HEK293 (cell line): ENCODE measurements at regions not wholly inside any gene's neighbourhood (a gene's known extent, or its start where the extent isn't known, plus 50 kb on each side); places are given as distances from the start of the nearest gene placed in this dataset.

Source experiments
- CTCF ChIA-PET: fragments of 350-600 bp; formaldehyde crosslinking; extraction: SDS; loops from one replicate; lab custom pipeline; 2021; ENCODE audit warnings: antibody characterized with exemption; lab: Yijun Ruan, JAX
- POLR2A ChIA-PET: fragments of 300-600 bp; formaldehyde crosslinking; extraction: SDS; loops from one replicate; lab custom pipeline; 2020; ENCODE audit warnings: antibody characterized with exemption, inconsistent platforms; lab: Yijun Ruan, JAX
- H3K27ac ChIP-seq: fragments of 200-500 bp; sonication (Bioruptor generic); 2 replicates; pipeline ENCODE4 v1.5.1; 2014; ENCODE audit warnings: low read depth, low read length, control low read depth, inconsistent platforms; ENCODE audit errors: extremely low read depth
- H3K36me3 ChIP-seq, 2 experiments: fragments of 200-500 bp in 1 of 2; sonication (Bioruptor generic) in 1 of 2; 1 replicate in 1 of 2; 2 replicates in 1 of 2; pipeline ENCODE4 v1.5.1; 2014 to 2017; ENCODE audit warnings: inconsistent platforms in 2 of 2, low read length in 2 of 2; ENCODE audit not compliant: control insufficient read depth in 2 of 2, insufficient read depth in 1 of 2
- H3K4me1 ChIP-seq: fragments of 200-500 bp; sonication (Bioruptor generic); 2 replicates; pipeline ENCODE4 v1.5.1; 2014; ENCODE audit warnings: mild to moderate bottlenecking, low read length, inconsistent platforms; ENCODE audit not compliant: control insufficient read depth, insufficient read depth
- H3K4me3 ChIP-seq: 2 replicates; pipeline ENCODE4 v1.5.1; 2011; ENCODE audit warnings: low read depth, mild to moderate bottlenecking, control low read depth, low read length, moderate library complexity
- H3K9me3 ChIP-seq: fragments of 200-500 bp; sonication (Bioruptor generic); 2 replicates; pipeline ENCODE4 v1.5.1; 2014; ENCODE audit warnings: low read depth, low read length, inconsistent platforms; ENCODE audit not compliant: control insufficient read depth, insufficient read depth
- GLI2 ChIP-seq: fragments of 450-650 bp; formaldehyde crosslinking; IDR thresholded peaks from 2 replicates; pipeline ENCODE4; 2017; ENCODE audit warnings: missing biosample characterization, missing genetic modification characterization, low read depth, borderline replicate concordance
- GLI4 ChIP-seq: fragments of 450-650 bp; formaldehyde crosslinking; IDR thresholded peaks from 2 replicates; pipeline ENCODE4 v1.5.1; 2016; ENCODE audit warnings: missing biosample characterization, missing genetic modification characterization
- KLF1 ChIP-seq: fragments of 450-650 bp; formaldehyde crosslinking; IDR thresholded peaks from 2 replicates; pipeline ENCODE4 v1.5.1; 2016; ENCODE audit warnings: missing biosample characterization, missing genetic modification characterization
- KLF7 ChIP-seq: fragments of 450-650 bp; formaldehyde crosslinking; IDR thresholded peaks from 2 replicates; pipeline ENCODE4 v1.5.1; 2016; ENCODE audit warnings: missing biosample characterization, missing genetic modification characterization, borderline replicate concordance
- SP2 ChIP-seq: fragments of 450-650 bp; formaldehyde crosslinking; IDR thresholded peaks from 2 replicates; pipeline ENCODE4 v1.5.1; 2016; ENCODE audit warnings: missing biosample characterization, missing genetic modification characterization
- SP7 ChIP-seq: fragments of 450-650 bp; formaldehyde crosslinking; IDR thresholded peaks from 2 replicates; pipeline ENCODE4 v1.5.1; 2016; ENCODE audit warnings: missing biosample characterization, missing genetic modification characterization
- WT1 ChIP-seq: fragments of 450-650 bp; formaldehyde crosslinking; IDR thresholded peaks from 2 replicates; pipeline ENCODE4 v1.5.1; 2016; ENCODE audit warnings: missing biosample characterization, missing genetic modification characterization
- YY1 ChIP-seq: fragments of 450-650 bp; formaldehyde crosslinking; IDR thresholded peaks from 2 replicates; pipeline ENCODE4 v1.5.1; 2018; ENCODE audit warnings: missing biosample characterization, missing genetic modification characterization
- ZBTB21 ChIP-seq: fragments of 450-650 bp; formaldehyde crosslinking; IDR thresholded peaks from 2 replicates; pipeline ENCODE4 v1.5.1; 2017; ENCODE audit warnings: missing biosample characterization, missing genetic modification characterization
- ZNF140 ChIP-seq: fragments of 450-650 bp; formaldehyde crosslinking; IDR thresholded peaks from 2 replicates; pipeline ENCODE4 v1.5.1; 2016; ENCODE audit warnings: missing biosample characterization, missing genetic modification characterization
- ZNF155 ChIP-seq: fragments of 450-650 bp; formaldehyde crosslinking; IDR thresholded peaks from 2 replicates; pipeline ENCODE4 v1.5.1; 2016; ENCODE audit warnings: missing biosample characterization, missing genetic modification characterization
- ZNF174 ChIP-seq: fragments of 450-650 bp; formaldehyde crosslinking; IDR thresholded peaks from 2 replicates; pipeline ENCODE4 v1.5.0; 2017; ENCODE audit warnings: missing biosample characterization, mild to moderate bottlenecking, missing genetic modification characterization
- ZNF19 ChIP-seq: fragments of 450-650 bp; formaldehyde crosslinking; IDR thresholded peaks from 2 replicates; pipeline ENCODE4; 2016; ENCODE audit warnings: missing biosample characterization, missing genetic modification characterization, low read depth
- ZNF202 ChIP-seq: fragments of 450-650 bp; formaldehyde crosslinking; IDR thresholded peaks from 2 replicates; pipeline ENCODE4 v1.5.1; 2016; ENCODE audit warnings: missing biosample characterization, missing genetic modification characterization, borderline replicate concordance
- ZNF510 ChIP-seq: fragments of 450-650 bp; formaldehyde crosslinking; IDR thresholded peaks from 2 replicates; pipeline ENCODE4 v1.5.1; 2018; ENCODE audit warnings: mild to moderate bottlenecking, missing genetic modification characterization, missing biosample characterization; ENCODE audit not compliant: insufficient replicate concordance
- ZNF585B ChIP-seq: fragments of 450-650 bp; formaldehyde crosslinking; IDR thresholded peaks from 2 replicates; pipeline ENCODE4 v1.5.1; 2016; ENCODE audit warnings: missing biosample characterization, missing genetic modification characterization
- ZNF610 ChIP-seq: fragments of 450-650 bp; formaldehyde crosslinking; IDR thresholded peaks from 2 replicates; pipeline ENCODE4 v1.5.1; 2016; ENCODE audit warnings: missing biosample characterization, missing genetic modification characterization, borderline replicate concordance
- ZNF629 ChIP-seq: fragments of 450-650 bp; formaldehyde crosslinking; IDR thresholded peaks from 2 replicates; pipeline ENCODE4 v1.5.1; 2017; ENCODE audit warnings: missing biosample characterization, missing genetic modification characterization
- ZNF701 ChIP-seq: fragments of 450-650 bp; formaldehyde crosslinking; IDR thresholded peaks from 2 replicates; pipeline ENCODE4 v1.5.1; 2016; ENCODE audit warnings: missing biosample characterization, missing genetic modification characterization
- ZNF777 ChIP-seq: fragments of 450-650 bp; formaldehyde crosslinking; IDR thresholded peaks from 2 replicates; pipeline ENCODE4 v1.5.1; 2017; ENCODE audit warnings: missing biosample characterization, missing genetic modification characterization, borderline replicate concordance
- ZNF843 ChIP-seq: fragments of 450-650 bp; formaldehyde crosslinking; IDR thresholded peaks from 2 replicates; pipeline ENCODE4 v1.5.1; 2016; ENCODE audit warnings: missing biosample characterization, missing genetic modification characterization
- ZSCAN30 ChIP-seq: fragments of 450-650 bp; IDR thresholded peaks from 2 replicates; pipeline ENCODE4 v1.5.1; 2018; ENCODE audit warnings: missing biosample characterization, mild to moderate bottlenecking, missing genetic modification characterization, moderate library complexity
- TF ChIP-seq, protein P1 (sequence below): fragments of 450-650 bp; formaldehyde crosslinking; IDR thresholded peaks from 2 replicates; pipeline ENCODE4 v1.5.1; 2016; ENCODE audit warnings: missing biosample characterization, missing genetic modification characterization
- TF ChIP-seq, protein P2 (sequence below): fragments of 450-650 bp; formaldehyde crosslinking; IDR thresholded peaks from 2 replicates; pipeline ENCODE4 v1.5.1; 2017; ENCODE audit warnings: missing biosample characterization, mild to moderate bottlenecking, missing genetic modification characterization, moderate library complexity
- TF ChIP-seq, protein P3 (sequence below): fragments of 450-650 bp; formaldehyde crosslinking; IDR thresholded peaks from 2 replicates; pipeline ENCODE4 v1.5.1; 2016; ENCODE audit warnings: missing biosample characterization, missing genetic modification characterization, borderline replicate concordance
- TF ChIP-seq, protein P4 (sequence below): fragments of 450-650 bp; formaldehyde crosslinking; IDR thresholded peaks from 2 replicates; pipeline ENCODE4 v1.5.1; 2016; ENCODE audit warnings: missing biosample characterization, missing genetic modification characterization
- TF ChIP-seq, protein P5 (sequence below): fragments of 450-650 bp; formaldehyde crosslinking; conservative IDR thresholded peaks from 2 replicates; pipeline ENCODE4 v1.5.1; 2016; ENCODE audit warnings: low read depth, missing biosample characterization, missing genetic modification characterization

DNA sequence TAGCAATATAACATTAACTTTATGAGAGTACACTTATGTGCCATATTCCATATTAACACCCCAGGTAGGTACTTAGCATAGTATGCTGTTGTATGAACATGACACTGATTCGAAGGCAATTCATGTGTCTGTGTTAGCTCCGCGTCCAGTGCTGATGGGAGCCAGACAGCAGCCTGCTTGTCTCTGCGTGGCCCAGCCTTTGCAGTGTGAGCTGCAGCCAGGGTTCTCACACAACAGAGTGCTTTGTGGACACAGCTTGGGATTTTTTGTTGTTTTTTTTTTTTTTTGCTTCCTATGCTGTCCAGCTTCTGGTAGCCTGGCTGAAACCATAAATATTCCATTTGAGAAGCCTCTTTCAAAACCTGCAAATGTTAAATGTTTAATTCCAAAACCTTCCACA, 350.9 kb downstream of the SMOC2 start:
- H3K9me3 ChIP-seq: no peaks in the 10 kb centered on the region
- no peaks in the 10 kb centered on the region for H3K36me3 ChIP-seq
- TF ChIP-seq ZNF202 (tag by site-specific recombination) (no peak), GLI2 (tag by site-specific recombination) (no peak), SP2 (tag by site-specific recombination) (no peak), ZNF510 (tag by site-specific recombination) (no peak), ZNF155 (tag by site-specific recombination) (no peak), KLF7 (no peak), ZNF629 (no peak), ZNF843 (tag by site-specific recombination) (no peak), ZNF585B (tag by site-specific recombination) (no peak), ZSCAN30 (tag by site-specific recombination) (no peak), ZNF174 (tag by site-specific recombination) (no peak), GLI4 (tag by site-specific recombination) (no peak), ZNF701 (tag by site-specific recombination) (no peak), KLF1 (tag by site-specific recombination) (no peak), SP7 (tag by site-specific recombination) (no peak), ZNF140 (tag by site-specific recombination) (no peak), ZNF19 (tag by site-specific recombination) (no peak)
- TF ChIP-seq, protein P1, sequence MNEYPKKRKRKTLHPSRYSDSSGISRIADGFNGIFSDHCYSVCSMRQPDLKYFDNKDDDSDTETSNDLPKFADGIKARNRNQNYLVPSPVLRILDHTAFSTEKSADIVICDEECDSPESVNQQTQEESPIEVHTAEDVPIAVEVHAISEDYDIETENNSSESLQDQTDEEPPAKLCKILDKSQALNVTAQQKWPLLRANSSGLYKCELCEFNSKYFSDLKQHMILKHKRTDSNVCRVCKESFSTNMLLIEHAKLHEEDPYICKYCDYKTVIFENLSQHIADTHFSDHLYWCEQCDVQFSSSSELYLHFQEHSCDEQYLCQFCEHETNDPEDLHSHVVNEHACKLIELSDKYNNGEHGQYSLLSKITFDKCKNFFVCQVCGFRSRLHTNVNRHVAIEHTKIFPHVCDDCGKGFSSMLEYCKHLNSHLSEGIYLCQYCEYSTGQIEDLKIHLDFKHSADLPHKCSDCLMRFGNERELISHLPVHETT: no peak
- TF ChIP-seq, protein P2, sequence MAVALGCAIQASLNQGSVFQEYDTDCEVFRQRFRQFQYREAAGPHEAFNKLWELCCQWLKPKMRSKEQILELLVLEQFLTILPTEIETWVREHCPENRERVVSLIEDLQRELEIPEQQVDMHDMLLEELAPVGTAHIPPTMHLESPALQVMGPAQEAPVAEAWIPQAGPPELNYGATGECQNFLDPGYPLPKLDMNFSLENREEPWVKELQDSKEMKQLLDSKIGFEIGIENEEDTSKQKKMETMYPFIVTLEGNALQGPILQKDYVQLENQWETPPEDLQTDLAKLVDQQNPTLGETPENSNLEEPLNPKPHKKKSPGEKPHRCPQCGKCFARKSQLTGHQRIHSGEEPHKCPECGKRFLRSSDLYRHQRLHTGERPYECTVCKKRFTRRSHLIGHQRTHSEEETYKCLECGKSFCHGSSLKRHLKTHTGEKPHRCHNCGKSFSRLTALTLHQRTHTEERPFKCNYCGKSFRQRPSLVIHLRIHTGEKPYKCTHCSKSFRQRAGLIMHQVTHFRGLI (tag by site-specific recombination): no peak
- TF ChIP-seq, protein P3, sequence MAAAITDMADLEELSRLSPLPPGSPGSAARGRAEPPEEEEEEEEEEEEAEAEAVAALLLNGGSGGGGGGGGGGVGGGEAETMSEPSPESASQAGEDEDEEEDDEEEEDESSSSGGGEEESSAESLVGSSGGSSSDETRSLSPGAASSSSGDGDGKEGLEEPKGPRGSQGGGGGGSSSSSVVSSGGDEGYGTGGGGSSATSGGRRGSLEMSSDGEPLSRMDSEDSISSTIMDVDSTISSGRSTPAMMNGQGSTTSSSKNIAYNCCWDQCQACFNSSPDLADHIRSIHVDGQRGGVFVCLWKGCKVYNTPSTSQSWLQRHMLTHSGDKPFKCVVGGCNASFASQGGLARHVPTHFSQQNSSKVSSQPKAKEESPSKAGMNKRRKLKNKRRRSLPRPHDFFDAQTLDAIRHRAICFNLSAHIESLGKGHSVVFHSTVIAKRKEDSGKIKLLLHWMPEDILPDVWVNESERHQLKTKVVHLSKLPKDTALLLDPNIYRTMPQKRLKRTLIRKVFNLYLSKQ: no peak
- POLR2A ChIA-PET: no interaction called here
- CTCF ChIA-PET: interaction anchor here (0.5 kb wide), 1 partner anchor 469 kb away, joined by 3 read pairs; no protein-coding TSS in a partner anchor
- no peak overlapping the region for H3K27ac ChIP-seq
- no peaks in the 10 kb centered on the region for H3K4me1 ChIP-seq
- no peak overlapping the region for H3K4me3 ChIP-seq

DNA sequence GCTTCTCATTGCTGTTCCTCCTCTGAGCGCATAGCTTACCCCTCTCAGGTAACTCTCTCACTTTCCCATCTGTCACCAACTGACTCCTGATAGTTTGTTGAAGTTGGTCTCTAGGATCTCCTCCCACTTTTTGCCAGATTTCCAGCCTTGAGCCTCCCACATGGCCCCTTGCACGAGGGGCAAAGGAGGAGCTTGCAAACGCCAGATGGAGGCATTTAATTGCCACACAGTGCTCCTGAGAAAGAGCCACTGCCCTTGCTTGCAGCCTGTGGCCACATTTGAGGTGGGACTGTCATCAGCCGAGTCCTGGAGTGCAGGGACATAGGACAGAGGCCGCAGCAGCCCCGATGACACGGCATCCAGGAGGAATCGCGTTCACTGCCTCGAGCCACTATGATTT, 348.7 kb downstream of the SMOC2 start:
- H3K4me3 ChIP-seq: no peak overlapping the region
- CTCF ChIA-PET: interaction anchor here (0.5 to 0.6 kb wide), 2 partner anchors 25 to 234 kb away, joined by 3 read pairs; no protein-coding TSS in a partner anchor
- no peaks in the 10 kb centered on the region for H3K4me1 ChIP-seq
- H3K9me3 ChIP-seq: no peaks in the 10 kb centered on the region
- POLR2A ChIA-PET: no interaction called here
- no peaks in the 10 kb centered on the region for H3K36me3 ChIP-seq
- no peak overlapping the region for H3K27ac ChIP-seq
- no peak for TF ChIP-seq ZNF610
- no peak for TF ChIP-seq ZBTB21
- TF ChIP-seq WT1: no peak
- TF ChIP-seq, protein P4, sequence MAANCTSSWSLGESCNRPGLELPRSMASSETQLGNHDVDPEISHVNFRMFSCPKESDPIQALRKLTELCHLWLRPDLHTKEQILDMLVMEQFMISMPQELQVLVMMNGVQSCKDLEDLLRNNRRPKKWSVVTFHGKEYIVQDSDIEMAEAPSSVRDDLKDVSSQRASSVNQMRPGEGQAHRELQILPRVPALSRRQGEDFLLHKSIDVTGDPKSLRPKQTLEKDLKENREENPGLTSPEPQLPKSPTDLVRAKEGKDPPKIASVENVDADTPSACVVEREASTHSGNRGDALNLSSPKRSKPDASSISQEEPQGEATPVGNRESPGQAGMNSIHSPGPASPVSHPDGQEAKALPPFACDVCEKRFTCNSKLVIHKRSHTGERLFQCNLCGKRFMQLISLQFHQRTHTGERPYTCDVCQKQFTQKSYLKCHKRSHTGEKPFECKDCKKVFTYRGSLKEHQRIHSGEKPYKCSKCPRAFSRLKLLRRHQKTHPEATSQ (tag by site-specific recombination): no peak
- TF ChIP-seq, protein P5, sequence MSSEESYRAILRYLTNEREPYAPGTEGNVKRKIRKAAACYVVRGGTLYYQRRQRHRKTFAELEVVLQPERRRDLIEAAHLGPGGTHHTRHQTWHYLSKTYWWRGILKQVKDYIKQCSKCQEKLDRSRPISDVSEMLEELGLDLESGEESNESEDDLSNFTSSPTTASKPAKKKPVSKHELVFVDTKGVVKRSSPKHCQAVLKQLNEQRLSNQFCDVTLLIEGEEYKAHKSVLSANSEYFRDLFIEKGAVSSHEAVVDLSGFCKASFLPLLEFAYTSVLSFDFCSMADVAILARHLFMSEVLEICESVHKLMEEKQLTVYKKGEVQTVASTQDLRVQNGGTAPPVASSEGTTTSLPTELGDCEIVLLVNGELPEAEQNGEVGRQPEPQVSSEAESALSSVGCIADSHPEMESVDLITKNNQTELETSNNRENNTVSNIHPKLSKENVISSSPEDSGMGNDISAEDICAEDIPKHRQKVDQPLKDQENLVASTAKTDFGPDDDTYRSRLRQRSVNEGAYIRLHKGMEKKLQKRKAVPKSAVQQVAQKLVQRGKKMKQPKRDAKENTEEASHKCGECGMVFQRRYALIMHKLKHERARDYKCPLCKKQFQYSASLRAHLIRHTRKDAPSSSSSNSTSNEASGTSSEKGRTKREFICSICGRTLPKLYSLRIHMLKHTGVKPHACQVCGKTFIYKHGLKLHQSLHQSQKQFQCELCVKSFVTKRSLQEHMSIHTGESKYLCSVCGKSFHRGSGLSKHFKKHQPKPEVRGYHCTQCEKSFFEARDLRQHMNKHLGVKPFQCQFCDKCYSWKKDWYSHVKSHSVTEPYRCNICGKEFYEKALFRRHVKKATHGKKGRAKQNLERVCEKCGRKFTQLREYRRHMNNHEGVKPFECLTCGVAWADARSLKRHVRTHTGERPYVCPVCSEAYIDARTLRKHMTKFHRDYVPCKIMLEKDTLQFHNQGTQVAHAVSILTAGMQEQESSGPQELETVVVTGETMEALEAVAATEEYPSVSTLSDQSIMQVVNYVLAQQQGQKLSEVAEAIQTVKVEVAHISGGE (tag by site-specific recombination): no peak
- no peak for TF ChIP-seq ZNF777
- no peak for TF ChIP-seq ZNF843 (tag by site-specific recombination)
- no peak for TF ChIP-seq YY1 (tag by site-specific recombination)
- no peak for TF ChIP-seq ZNF155 (tag by site-specific recombination)
